Activated T-cell treated with anti-CD3 and anti-CD28 coated beads, Interleukin-2, amount 50 U/mL, for 72 hours (primary cell): ENCODE measurements at regions not wholly inside any gene's neighbourhood (a gene's known extent, or its start where the extent isn't known, plus 50 kb on each side); places are given as distances from the start of the nearest gene placed in this dataset.

Experiments used
- ATAC-seq, 2 donors: fragments of 150-1000 bp; cut with Tn5 transposase; replicated peaks in 1 of 2; 2 replicates each; pipeline ENCODE4 v1.10.0; 2021; ENCODE audit warnings: moderate library complexity in 2 of 2, mild to moderate bottlenecking in 1 of 2
- DNase-seq, 2 donors: peaks; one replicate each; pipeline ENCODE4 v3.0.0; 2021 to 2022; ENCODE audit warnings: mixed read lengths in 1 of 2
- H3K27ac Mint-ChIP-seq: one replicate; pipeline ENCODE4 v1.8.0; 2022; ENCODE audit warnings: mild to moderate bottlenecking, moderate library complexity, mixed read lengths
- H3K27me3 Mint-ChIP-seq: one replicate; pipeline ENCODE4 v1.8.0; 2022; ENCODE audit warnings: low read depth, mixed read lengths
- H3K36me3 Mint-ChIP-seq, 2 donors: one replicate each; pipeline ENCODE4 v1.8.0; 2022; ENCODE audit warnings: mixed read lengths in 2 of 2, mild to moderate bottlenecking in 1 of 2; ENCODE audit not compliant: insufficient read depth in 2 of 2
- H3K4me1 Mint-ChIP-seq: one replicate; pipeline ENCODE4 v1.8.0; 2022; ENCODE audit warnings: low read depth, mixed read lengths
- H3K4me3 Mint-ChIP-seq, 2 donors: one replicate each; pipeline ENCODE4 v1.8.0; 2022; ENCODE audit warnings: mild to moderate bottlenecking in 2 of 2, mixed read lengths in 2 of 2, moderate library complexity in 2 of 2
- H3K9me3 Mint-ChIP-seq, 2 donors: one replicate each; pipeline ENCODE4 v1.8.0; 2022; ENCODE audit warnings: mixed read lengths in 2 of 2

- Mint-ChIP-seq H3K4me1 (no peaks in the 10 kb centered on the region), H3K36me3 (no peaks in the 10 kb centered on the region), H3K27ac (no peak overlapping the region), H3K4me3 (no peak overlapping the region), H3K9me3 (no peaks in the 10 kb centered on the region), H3K27me3 (no peaks in the 10 kb centered on the region)
- no peak for DNase-seq
- no peak for ATAC-seq
Measured at GRCh38 chr2:194105358-194105757, 1551.7 kb upstream of the SLC39A10 start.

DNA sequence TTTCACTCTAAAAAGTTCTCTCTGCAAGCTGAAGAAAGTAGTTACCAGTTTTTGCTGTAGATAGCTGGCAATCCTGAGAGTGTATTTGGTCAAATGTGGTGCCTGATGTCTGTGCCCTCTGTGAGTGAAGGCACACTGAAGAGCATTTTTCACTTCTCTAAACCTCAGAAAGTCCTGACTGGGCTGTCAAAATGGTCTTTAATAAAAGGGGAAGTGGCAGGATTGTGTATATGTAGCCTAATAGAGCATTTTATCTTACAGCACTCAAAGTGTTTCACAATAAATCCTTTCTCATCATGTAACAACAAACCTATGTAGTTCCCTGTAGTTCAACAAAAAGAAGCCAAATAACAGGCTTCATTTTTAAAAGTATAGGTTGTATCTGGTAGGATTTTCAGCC, 1552.3 kb upstream of the SLC39A10 start:
- DNase-seq = no peak
- Mint-ChIP-seq H3K9me3 (no peaks in the 10 kb centered on the region), H3K4me3 (no peak overlapping the region), H3K27me3 (no peaks in the 10 kb centered on the region), H3K4me1 (no peaks in the 10 kb centered on the region), H3K27ac (no peak overlapping the region), H3K36me3 (no peaks in the 10 kb centered on the region)
- no peak for ATAC-seq

DNA sequence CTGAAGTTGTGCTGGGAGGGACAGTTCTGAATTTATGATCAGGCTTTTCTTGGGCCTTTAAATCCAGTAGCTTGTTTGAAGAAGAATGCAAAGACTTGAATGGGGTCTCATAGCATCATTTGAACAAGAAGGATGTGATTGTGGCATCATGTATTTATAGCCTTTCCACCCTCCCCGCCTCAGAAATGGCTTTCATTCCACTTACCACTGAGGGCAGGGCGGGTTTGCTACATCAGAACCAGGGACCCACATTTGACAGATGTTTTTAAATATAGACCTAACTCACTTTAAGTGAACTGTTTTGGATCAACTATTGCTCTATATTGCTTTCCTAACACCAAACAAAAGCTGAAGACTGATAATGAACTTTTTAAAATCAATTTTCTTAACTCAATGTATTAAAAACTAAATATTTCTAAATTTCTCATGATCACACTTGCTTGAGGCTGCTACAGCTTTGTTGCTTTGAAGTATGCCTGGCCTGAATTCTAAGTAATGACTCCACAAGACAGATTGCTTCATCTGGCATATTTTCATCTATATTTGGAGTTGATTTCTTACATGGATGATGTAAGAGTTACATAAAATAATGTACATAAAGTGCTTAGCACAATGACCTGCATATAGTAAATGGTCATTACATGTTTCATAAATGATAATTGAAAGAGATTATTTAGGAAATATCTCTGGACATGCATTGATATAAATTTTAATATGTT, 1552.9 kb upstream of the SLC39A10 start:
- no peak for DNase-seq
- Mint-ChIP-seq H3K36me3 (no peaks in the 10 kb centered on the region), H3K9me3 (no peaks in the 10 kb centered on the region), H3K27me3 (no peaks in the 10 kb centered on the region), H3K4me3 (no peak overlapping the region), H3K27ac (no peak overlapping the region), H3K4me1 (no peaks in the 10 kb centered on the region)
- ATAC-seq = no peak

- no peaks in the 10 kb centered on the region for H3K36me3 Mint-ChIP-seq
- no peaks in the 10 kb centered on the region for H3K9me3 Mint-ChIP-seq
Measured at GRCh38 chr2:194102546-194102945, 1554.5 kb upstream of the SLC39A10 start.

GRCh38 chr2:194100201-194100600, 1556.8 kb upstream of the SLC39A10 start:
- Mint-ChIP-seq H3K4me1 (no peaks in the 10 kb centered on the region), H3K9me3 (no peaks in the 10 kb centered on the region), H3K27ac (no peak overlapping the region), H3K27me3 (no peaks in the 10 kb centered on the region), H3K36me3 (no peaks in the 10 kb centered on the region), H3K4me3 (no peak overlapping the region)
- ATAC-seq (no peak), DNase-seq (no peak)

More at GRCh38 chr2:194102546-194102945, 1554.5 kb upstream of the SLC39A10 start:
- no peaks in the 10 kb centered on the region for H3K4me1 Mint-ChIP-seq
- H3K27ac Mint-ChIP-seq = no peak overlapping the region
- ATAC-seq (no peak), DNase-seq (no peak)
- no peaks in the 10 kb centered on the region for H3K27me3 Mint-ChIP-seq
- H3K4me3 Mint-ChIP-seq = no peak overlapping the region

GRCh38 chr2:194096402-194096801, 1560.6 kb upstream of the SLC39A10 start:
- no peaks in the 10 kb centered on the region for H3K9me3 Mint-ChIP-seq
- H3K27me3 Mint-ChIP-seq = no peaks in the 10 kb centered on the region
- DNase-seq (no peak), ATAC-seq (no peak)
- H3K4me3 Mint-ChIP-seq = no peak overlapping the region
- H3K4me1 Mint-ChIP-seq = no peaks in the 10 kb centered on the region
- H3K27ac Mint-ChIP-seq = no peak overlapping the region
- H3K36me3 Mint-ChIP-seq = no peaks in the 10 kb centered on the region

- no peak overlapping the region for H3K4me3 Mint-ChIP-seq
- no peak overlapping the region for H3K27ac Mint-ChIP-seq
- H3K27me3 Mint-ChIP-seq = no peaks in the 10 kb centered on the region
- no peaks in the 10 kb centered on the region for H3K4me1 Mint-ChIP-seq
- ATAC-seq = no peak
- H3K36me3 Mint-ChIP-seq = no peaks in the 10 kb centered on the region
- no peaks in the 10 kb centered on the region for H3K9me3 Mint-ChIP-seq
- DNase-seq = no peak
Measured at GRCh38 chr2:194095359-194095758, 1561.7 kb upstream of the SLC39A10 start.

DNA sequence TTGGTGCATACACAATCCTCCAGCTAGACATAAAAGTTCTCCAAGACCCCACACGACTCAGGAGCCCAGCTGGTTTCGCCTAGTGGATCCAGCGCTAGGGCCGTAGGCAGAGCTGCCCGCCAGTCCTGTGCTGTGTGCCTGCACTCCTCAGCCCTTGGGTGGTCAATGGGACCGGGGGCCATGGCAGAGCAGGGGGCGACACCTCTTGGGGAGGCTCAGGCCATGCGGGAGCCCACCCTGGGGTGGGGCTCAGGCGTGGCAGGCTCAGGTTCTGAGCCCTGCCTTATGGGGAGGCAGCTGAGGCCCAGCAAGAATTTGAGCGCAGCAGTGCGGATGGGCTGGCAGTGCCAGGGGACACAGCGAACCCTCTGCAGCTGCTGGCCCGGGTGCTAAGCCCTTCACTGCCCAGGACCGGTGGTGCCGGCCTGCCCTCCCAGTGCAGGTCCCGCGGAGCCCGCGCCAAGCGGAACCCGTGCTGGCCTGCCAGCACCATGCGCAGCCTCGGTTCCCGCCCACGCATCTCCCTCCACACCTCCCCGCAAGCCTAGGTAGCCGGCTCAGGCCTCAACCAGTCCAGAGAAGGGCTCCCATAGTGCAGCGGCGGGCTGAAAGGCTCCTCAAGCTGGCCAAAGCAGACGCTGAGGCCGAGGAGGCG, 1566.6 kb upstream of the SLC39A10 start:
- H3K4me3 Mint-ChIP-seq = no peak overlapping the region
- H3K27me3 Mint-ChIP-seq = no peaks in the 10 kb centered on the region
- no peak for DNase-seq
- no peaks in the 10 kb centered on the region for H3K4me1 Mint-ChIP-seq
- H3K27ac Mint-ChIP-seq = no peak overlapping the region
- H3K9me3 Mint-ChIP-seq = no peaks in the 10 kb centered on the region
- ATAC-seq = no peak
- H3K36me3 Mint-ChIP-seq = no peaks in the 10 kb centered on the region

GRCh38 chr2:194087089-194087958, 1569.7 kb upstream of the SLC39A10 start:
- Mint-ChIP-seq H3K27me3 (no peaks in the 10 kb centered on the region), H3K4me1 (no peaks in the 10 kb centered on the region), H3K4me3 (no peak overlapping the region), H3K27ac (no peak overlapping the region), H3K9me3 (no peaks in the 10 kb centered on the region), H3K36me3 (no peaks in the 10 kb centered on the region)
- ATAC-seq (no peak), DNase-seq (no peak)

DNA sequence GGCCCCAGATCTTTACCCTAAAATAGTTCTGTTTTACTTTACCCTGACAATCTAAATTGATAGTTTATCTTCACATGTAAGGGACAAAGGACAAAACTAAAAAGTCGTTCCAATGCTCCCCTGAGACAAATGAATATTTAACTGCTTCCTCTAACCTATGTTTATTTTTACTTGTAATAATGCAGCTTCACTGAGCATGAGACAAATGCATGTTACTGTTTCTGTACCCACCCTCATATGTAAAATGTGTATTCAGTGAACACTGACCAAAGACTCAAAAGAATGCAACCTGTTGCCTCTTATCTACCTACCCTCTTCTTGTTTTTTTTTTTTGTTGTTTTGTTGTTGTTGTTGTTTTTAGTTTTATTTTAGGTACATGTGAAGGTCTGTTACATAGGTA, 1570.9 kb upstream of the SLC39A10 start:
- Mint-ChIP-seq H3K4me3 (no peak overlapping the region), H3K36me3 (no peaks in the 10 kb centered on the region)
- ATAC-seq = no peak

DNA sequence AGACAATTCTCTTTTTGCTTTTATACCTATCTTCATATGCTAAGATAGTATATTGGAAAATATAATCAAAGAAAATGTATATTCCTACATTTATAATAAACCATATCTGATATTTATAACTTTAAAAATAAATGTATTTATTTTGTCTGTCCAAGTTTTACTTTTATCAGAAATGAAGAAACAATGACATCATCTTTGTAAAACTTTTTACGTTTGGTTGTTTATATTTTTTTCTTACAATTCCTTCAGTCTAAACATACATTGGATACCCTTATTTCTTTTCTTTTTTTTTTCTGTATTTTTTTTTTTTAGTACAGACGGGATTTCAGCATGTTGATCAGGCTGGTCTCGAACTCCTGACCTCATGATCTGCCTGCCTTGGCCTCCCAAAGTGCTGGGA, 1577.0 kb upstream of the SLC39A10 start:
- H3K27me3 Mint-ChIP-seq = no peaks in the 10 kb centered on the region

More for the DNA sequence above, 1570.9 kb upstream of the SLC39A10 start:
- DNase-seq = no peak
- H3K9me3 Mint-ChIP-seq = no peaks in the 10 kb centered on the region
- peak overlapping the region; percentile 29 for H3K27ac Mint-ChIP-seq
- no peaks in the 10 kb centered on the region for H3K4me1 Mint-ChIP-seq
- no peaks in the 10 kb centered on the region for H3K27me3 Mint-ChIP-seq

GRCh38 chr2:194077366-194077765, 1579.7 kb upstream of the SLC39A10 start:
- no peak for ATAC-seq
- Mint-ChIP-seq H3K36me3 (no peaks in the 10 kb centered on the region), H3K4me3 (no peak overlapping the region), H3K4me1 (no peaks in the 10 kb centered on the region), H3K27me3 (no peaks in the 10 kb centered on the region), H3K27ac (no peak overlapping the region), H3K9me3 (peaks cover 0 to 4% of the 10 kb centered on the region in 2 donors)
- no peak for DNase-seq

More for the DNA sequence above, 1577.0 kb upstream of the SLC39A10 start:
- Mint-ChIP-seq H3K36me3 (no peaks in the 10 kb centered on the region), H3K4me3 (no peak overlapping the region), H3K4me1 (no peaks in the 10 kb centered on the region), H3K27ac (no peak overlapping the region), H3K9me3 (no peaks in the 10 kb centered on the region)
- ATAC-seq = no peak
- no peak for DNase-seq

DNA sequence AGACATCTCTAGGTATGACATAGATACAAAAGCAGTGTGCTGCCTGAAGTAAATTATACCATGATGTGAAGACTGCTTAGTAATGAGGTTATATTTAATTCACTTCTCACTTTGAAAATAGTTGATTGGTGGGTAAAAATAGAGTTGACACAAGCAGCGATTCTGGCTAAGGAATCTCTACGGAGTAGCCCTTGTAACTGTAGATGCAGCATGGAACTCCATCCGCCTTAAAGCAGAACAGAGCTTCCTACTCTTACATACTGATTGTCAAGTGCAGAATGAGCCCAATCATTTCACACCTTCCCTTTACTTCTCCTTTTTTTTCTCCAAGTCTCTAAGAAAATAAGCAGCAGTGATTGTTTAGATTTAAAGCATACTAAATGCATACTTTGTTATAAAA, 1594.6 kb upstream of the SLC39A10 start:
- Mint-ChIP-seq H3K4me3 (no peak overlapping the region), H3K9me3 (peaks cover 0 to 3% of the 10 kb centered on the region in 2 donors), H3K36me3 (no peaks in the 10 kb centered on the region), H3K27ac (no peak overlapping the region), H3K27me3 (no peaks in the 10 kb centered on the region), H3K4me1 (no peaks in the 10 kb centered on the region)
- DNase-seq (no peak), ATAC-seq (no peak)
